MM.1S (cell line): ENCODE measurements at regions not wholly inside any gene's neighbourhood (a gene's known extent, or its start where the extent isn't known, plus 50 kb on each side); places are given as distances from the start of the nearest gene placed in this dataset.

ENCODE experiments used
- DNase-seq: peaks from one replicate; pipeline ENCODE4 v3.0.0-alpha.2; 2015
- H2AFZ ChIP-seq: fragments of 300-600 bp; sonication (generic); 2 replicates; pipeline ENCODE4 v1.6.0; 2016; ENCODE audit warnings: antibody characterized with exemption, low read length
- H3F3A ChIP-seq: fragments of 300-600 bp; sonication (generic); 2 replicates; pipeline ENCODE4 v1.6.1; 2016; ENCODE audit warnings: mild to moderate bottlenecking, antibody characterized with exemption, low read length, moderate library complexity, mixed read lengths; ENCODE audit not compliant: insufficient read depth
- H3K27ac ChIP-seq: fragments of 300-600 bp; sonication (generic); 2 replicates; pipeline ENCODE4 v1.5.1; 2016; ENCODE audit warnings: mild to moderate bottlenecking, low read length
- H3K27me3 ChIP-seq: fragments of 300-600 bp; sonication (generic); replicated peaks from 2 replicates; pipeline ENCODE4 v1.6.0; 2016; ENCODE audit warnings: low read length; ENCODE audit not compliant: insufficient read depth
- H3K36me3 ChIP-seq: fragments of 300-600 bp; sonication (generic); replicated peaks from 2 replicates; pipeline ENCODE4 v1.6.1; 2016; ENCODE audit warnings: mild to moderate bottlenecking, low read length, mixed read lengths; ENCODE audit not compliant: insufficient read depth
- H3K4me1 ChIP-seq: fragments of 300-600 bp; sonication (generic); 2 replicates; pipeline ENCODE4 v1.6.1; 2016; ENCODE audit warnings: low read length, mixed read lengths
- H3K4me2 ChIP-seq: fragments of 300-600 bp; sonication (generic); 2 replicates; pipeline ENCODE4 v1.6.0; 2016; ENCODE audit warnings: low read depth, low read length
- H3K4me3 ChIP-seq: fragments of 300-600 bp; sonication (generic); 2 replicates; pipeline ENCODE4 v1.5.1; 2016; ENCODE audit warnings: low read length, mixed read lengths
- H3K79me2 ChIP-seq: fragments of 300-600 bp; sonication (generic); 2 replicates; pipeline ENCODE4 v1.6.1; 2016; ENCODE audit warnings: mixed run types, low read length, mixed read lengths
- H3K9ac ChIP-seq: fragments of 300-600 bp; sonication (generic); 2 replicates; pipeline ENCODE4 v1.6.1; 2016; ENCODE audit warnings: low read length, mixed read lengths
- H3K9me2 ChIP-seq: fragments of 300-600 bp; sonication (generic); replicated peaks from 2 replicates; pipeline ENCODE4 v1.6.1; 2016; ENCODE audit warnings: mild to moderate bottlenecking, low read length, mixed read lengths; ENCODE audit not compliant: insufficient read depth
- H3K9me3 ChIP-seq: fragments of 300-600 bp; sonication (generic); replicated peaks from 2 replicates; pipeline ENCODE4 v1.6.1; 2016; ENCODE audit warnings: mild to moderate bottlenecking, low read length, mixed read lengths; ENCODE audit not compliant: insufficient read depth
- H4K20me1 ChIP-seq: fragments of 300-600 bp; sonication (generic); 2 replicates; pipeline ENCODE4 v1.6.1; 2016; ENCODE audit warnings: mild to moderate bottlenecking, low read length, moderate library complexity, mixed read lengths; ENCODE audit not compliant: insufficient read depth
- EZH2 ChIP-seq: fragments of 300-600 bp; sonication (generic); optimal IDR thresholded peaks from 2 replicates; pipeline ENCODE3; 2017; ENCODE audit warnings: low read depth, mild to moderate bottlenecking, antibody characterized with exemption, low read length, mixed read lengths
- EZH2phosphoT487 ChIP-seq: fragments of 300-600 bp; sonication (generic); IDR thresholded peaks from 2 replicates; pipeline ENCODE4 v1.6.1; 2018; ENCODE audit warnings: antibody characterized with exemption, low read length
- TF ChIP-seq, protein P1 (sequence below): fragments of 300-600 bp; sonication (generic); IDR thresholded peaks from 2 replicates; pipeline ENCODE4 v1.5.1; 2016; ENCODE audit warnings: antibody characterized with exemption, low read length, mixed read lengths

DNA sequence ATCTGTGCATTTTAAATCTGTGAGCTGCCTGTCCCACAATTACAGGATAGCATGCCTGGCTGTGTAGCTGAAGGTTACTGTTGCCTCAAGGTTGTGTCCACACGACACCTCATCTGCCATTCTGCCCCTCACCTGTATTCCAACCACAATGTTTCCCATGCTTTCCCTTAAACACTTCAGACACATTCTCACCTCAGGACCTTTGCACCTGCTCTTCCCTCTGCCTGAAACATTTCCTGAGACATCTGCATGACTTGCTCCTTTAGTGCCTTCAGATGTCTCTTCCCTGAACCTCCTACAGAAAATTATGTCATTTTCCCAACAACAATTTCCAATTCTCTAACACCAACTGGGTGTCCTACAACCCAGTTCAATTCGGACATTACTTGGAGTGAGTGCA, 120.4 kb downstream of the ZNF608 start:
- TF ChIP-seq EZH2phosphoT487 (no peak), EZH2 (no peak)
- TF ChIP-seq, protein P1, sequence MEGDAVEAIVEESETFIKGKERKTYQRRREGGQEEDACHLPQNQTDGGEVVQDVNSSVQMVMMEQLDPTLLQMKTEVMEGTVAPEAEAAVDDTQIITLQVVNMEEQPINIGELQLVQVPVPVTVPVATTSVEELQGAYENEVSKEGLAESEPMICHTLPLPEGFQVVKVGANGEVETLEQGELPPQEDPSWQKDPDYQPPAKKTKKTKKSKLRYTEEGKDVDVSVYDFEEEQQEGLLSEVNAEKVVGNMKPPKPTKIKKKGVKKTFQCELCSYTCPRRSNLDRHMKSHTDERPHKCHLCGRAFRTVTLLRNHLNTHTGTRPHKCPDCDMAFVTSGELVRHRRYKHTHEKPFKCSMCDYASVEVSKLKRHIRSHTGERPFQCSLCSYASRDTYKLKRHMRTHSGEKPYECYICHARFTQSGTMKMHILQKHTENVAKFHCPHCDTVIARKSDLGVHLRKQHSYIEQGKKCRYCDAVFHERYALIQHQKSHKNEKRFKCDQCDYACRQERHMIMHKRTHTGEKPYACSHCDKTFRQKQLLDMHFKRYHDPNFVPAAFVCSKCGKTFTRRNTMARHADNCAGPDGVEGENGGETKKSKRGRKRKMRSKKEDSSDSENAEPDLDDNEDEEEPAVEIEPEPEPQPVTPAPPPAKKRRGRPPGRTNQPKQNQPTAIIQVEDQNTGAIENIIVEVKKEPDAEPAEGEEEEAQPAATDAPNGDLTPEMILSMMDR: no peak
- H3K4me3 ChIP-seq: no peak overlapping the region
- no peaks in the 10 kb centered on the region for H3K27me3 ChIP-seq
- H3K9ac ChIP-seq: no peak overlapping the region
- H4K20me1 ChIP-seq: no peaks in the 10 kb centered on the region
- H3K4me2 ChIP-seq: no peak overlapping the region
- no peak overlapping the region for H2AFZ ChIP-seq
- peaks cover 4% of the 10 kb centered on the region for H3F3A ChIP-seq
- DNase-seq: no peak
- no peaks in the 10 kb centered on the region for H3K9me2 ChIP-seq
- H3K27ac ChIP-seq: no peak overlapping the region
- H3K4me1 ChIP-seq: peaks cover 7% of the 10 kb centered on the region
- no peaks in the 10 kb centered on the region for H3K36me3 ChIP-seq
- H3K79me2 ChIP-seq: no peaks in the 10 kb centered on the region
- no peaks in the 10 kb centered on the region for H3K9me3 ChIP-seq

DNA sequence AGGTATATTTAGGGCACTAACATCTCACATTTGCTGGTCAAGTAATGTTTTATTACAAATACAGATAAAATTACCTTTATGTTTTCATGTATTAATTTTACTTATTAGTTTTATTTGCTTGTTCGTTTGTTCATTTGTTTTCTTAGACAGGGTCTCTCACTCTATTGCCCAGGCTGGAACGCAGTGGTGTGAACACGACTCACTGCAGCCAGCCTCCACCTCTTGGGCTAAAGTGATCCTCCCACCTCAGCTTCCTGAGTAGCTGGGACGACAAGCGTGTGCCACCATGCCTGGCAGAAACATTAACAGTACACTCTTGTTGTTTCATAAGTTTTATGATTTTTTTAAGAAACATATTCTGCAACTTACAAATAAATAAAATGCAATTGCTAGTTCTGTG, 123.2 kb downstream of the ZNF608 start:
- DNase-seq: no peak
- no peak overlapping the region for H2AFZ ChIP-seq
- H4K20me1 ChIP-seq: no peaks in the 10 kb centered on the region
- no peaks in the 10 kb centered on the region for H3K4me1 ChIP-seq
- no peaks in the 10 kb centered on the region for H3K79me2 ChIP-seq
- no peaks in the 10 kb centered on the region for H3K36me3 ChIP-seq
- H3K27me3 ChIP-seq: no peaks in the 10 kb centered on the region
- no peak for TF ChIP-seq EZH2phosphoT487
- TF ChIP-seq EZH2: no peak
- TF ChIP-seq, protein P1: no peak
- H3K4me2 ChIP-seq: no peak overlapping the region
- no peak overlapping the region for H3K4me3 ChIP-seq
- H3K9ac ChIP-seq: no peak overlapping the region
- no peaks in the 10 kb centered on the region for H3F3A ChIP-seq
- no peak overlapping the region for H3K27ac ChIP-seq
- no peaks in the 10 kb centered on the region for H3K9me2 ChIP-seq
- no peaks in the 10 kb centered on the region for H3K9me3 ChIP-seq

DNA sequence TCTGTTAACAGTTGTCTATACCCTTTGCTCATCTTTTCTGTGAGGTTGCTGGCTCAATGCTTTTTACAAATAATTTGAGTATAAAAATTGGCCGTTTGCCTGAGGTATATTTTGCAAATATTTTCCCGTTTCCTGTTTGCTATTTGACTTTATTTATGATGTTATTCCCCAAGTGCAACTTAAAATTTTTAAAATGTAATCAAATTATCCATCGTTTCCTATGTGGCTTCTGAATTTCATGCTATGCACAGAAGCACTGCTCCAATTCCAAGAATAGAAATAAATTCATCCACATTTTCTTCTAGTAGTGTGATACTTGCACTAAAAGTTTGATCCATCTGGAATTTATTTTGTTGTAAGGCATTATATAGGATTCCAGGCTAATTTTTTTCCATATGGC, 123.6 kb downstream of the ZNF608 start:
- Histone ChIP-seq H2AFZ (no peak overlapping the region), H3K9ac (no peak overlapping the region), H3K9me3 (no peaks in the 10 kb centered on the region), H3F3A (no peaks in the 10 kb centered on the region), H3K27me3 (no peaks in the 10 kb centered on the region), H4K20me1 (no peaks in the 10 kb centered on the region), H3K4me1 (no peaks in the 10 kb centered on the region), H3K4me3 (no peak overlapping the region), H3K9me2 (no peaks in the 10 kb centered on the region), H3K27ac (no peak overlapping the region), H3K79me2 (no peaks in the 10 kb centered on the region), H3K4me2 (no peak overlapping the region), H3K36me3 (no peaks in the 10 kb centered on the region)
- DNase-seq: no peak
- TF ChIP-seq EZH2phosphoT487 (no peak), EZH2 (no peak)
- TF ChIP-seq, protein P1: no peak
